GM18870 (cell line): ENCODE measurements at regions not wholly inside any gene's neighbourhood (a gene's known extent, or its start where the extent isn't known, plus 50 kb on each side); places are given as distances from the start of the nearest gene placed in this dataset.
"Not testable (repeated sequence)": the region's sequence is repeated elsewhere in the genome, so short reads cannot be mapped to it uniquely, and the experiment has no call there.

Experiments
- ATAC-seq: cut with Tn5 transposase; IDR thresholded peaks from one replicate; pipeline ENCODE4 v1.9.1; 2021; ENCODE audit warnings: moderate library complexity; ENCODE audit not compliant: unreplicated experiment

DNA sequence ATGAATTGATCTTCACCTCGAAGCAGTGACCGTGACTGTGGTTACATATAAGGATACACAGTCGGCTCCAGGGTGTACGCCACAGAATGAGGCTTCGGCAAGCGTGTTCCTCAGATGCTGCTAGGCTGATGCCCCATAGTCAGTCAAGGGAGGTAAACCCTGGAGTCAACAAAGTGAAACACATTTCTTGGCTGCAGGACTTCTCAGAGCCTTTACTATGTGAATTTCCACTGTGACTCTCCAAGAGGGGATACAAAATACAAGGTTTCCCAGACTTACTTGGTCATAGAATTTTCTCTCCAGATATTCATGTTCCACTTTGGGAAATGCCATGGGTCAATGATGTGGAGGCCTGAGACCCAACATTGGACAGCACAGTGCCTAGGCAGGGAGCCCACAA, 260.6 kb downstream of the BCL11B start:
- no peak for ATAC-seq

DNA sequence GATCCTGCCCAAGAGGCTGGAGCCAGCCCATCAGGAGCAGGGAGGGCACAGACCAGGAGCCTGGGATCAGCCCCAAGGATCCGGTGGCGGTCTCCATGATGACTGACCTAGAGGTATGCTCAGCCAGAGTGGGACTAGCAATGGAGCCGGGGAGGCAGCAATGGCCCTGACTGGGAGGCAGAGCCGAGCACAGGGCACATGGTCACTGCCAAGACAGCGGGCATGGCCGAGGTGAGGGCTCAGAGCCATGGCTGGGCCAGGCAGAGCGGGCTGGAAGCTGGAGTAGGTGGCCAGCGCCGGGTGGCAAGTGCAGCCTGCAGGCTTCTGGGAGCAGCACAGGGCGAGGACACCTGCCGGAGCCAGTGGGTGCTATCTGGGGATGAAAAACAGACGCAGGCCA, 259.3 kb downstream of the BCL11B start:
- ATAC-seq: no peak

DNA sequence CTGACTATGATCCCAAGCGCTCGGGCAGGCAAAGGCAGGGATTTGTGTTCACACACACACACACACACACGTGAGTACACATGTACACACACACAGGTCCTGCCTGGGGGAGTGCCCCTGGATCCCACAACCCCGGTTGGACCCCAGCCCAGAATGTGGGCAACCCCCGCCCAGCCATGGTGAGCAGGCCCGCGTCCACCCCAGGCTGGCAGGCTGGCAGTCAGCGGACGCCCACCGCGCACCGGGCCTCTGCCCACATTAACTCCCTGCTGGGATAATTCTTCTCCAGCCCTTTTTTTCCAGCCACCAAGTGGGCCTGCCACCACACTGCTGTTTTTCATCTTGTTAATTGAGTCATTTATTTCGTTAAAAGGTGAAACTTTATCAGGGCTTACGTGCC, 256.2 kb downstream of the BCL11B start:
- no peak for ATAC-seq

- ATAC-seq: no peak
Observed at GRCh38 chr14:99023371-99023770, 248.6 kb downstream of the BCL11B start.

GRCh38 chr14:99024926-99025325, 247.1 kb downstream of the BCL11B start:
- ATAC-seq: no peak

GRCh38 chr14:99025418-99025817, 246.6 kb downstream of the BCL11B start:
- ATAC-seq: no peak

GRCh38 chr14:99026471-99026870, 245.5 kb downstream of the BCL11B start:
- no peak for ATAC-seq

GRCh38 chr14:99028041-99028440, 244.0 kb downstream of the BCL11B start:
- no peak for ATAC-seq

- no peak for ATAC-seq
Observed at GRCh38 chr14:99028521-99028920, 243.5 kb downstream of the BCL11B start.

GRCh38 chr14:99029145-99029915, 242.7 kb downstream of the BCL11B start:
- ATAC-seq: no peak

DNA sequence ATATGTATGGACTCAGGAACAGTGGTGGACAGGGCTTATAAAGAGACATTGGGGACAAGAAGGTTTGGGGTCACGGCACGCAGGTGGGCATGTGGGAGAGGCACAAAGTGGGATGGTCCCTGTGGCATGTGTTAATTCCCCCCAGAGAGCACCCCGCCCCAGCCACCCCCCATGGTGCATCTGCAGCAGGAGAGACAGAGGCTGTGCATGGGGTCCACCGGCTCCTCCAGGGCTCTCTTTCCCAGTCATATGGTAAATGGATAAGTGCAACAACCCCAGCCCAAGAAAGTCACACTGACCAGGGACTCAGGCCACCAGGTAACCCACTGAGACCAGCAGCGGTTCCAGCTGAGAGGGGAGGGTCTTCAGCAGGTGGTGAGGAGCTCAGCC, 242.1 kb downstream of the BCL11B start:
- no peak for ATAC-seq

DNA sequence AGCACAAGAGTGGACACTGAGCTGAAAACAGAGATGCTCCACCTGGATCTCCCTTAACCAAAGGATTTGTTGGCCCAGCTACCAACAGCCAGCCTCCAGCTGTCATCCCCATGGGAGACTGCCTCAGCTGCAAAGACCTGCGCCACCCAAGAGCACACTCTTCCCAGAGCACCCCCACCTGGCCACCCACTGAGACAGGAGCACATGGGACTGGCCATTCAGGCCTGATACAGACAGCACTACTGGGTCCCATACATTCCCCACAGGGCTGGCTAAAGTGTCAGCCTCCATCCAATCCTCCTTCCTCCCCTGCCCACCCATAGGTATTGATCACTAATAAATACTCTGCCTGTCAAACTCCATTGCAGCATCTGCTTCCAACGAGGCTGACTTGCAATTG, 241.5 kb downstream of the BCL11B start:
- no peak for ATAC-seq

DNA sequence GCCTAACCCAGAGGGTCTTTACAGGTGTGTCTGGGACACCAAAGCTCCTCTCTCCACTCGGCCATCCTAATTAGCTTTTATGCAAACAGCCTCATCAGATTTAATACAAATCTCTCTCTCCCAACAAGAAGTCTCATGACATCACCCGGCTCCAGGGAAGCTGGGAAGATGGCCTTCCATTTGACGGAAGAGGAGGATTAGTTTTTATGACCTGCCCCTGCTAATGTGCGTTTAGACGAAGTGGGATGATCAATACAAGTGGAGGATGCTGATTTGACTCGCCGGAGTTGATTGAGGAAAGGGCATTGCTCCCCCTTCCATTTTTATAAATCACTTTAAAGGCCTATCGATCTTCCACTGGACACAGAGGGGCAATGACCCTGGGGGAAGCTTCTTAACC, 239.2 kb downstream of the BCL11B start:
- ATAC-seq: no peak

GRCh38 chr14:99033951-99034350, 238.0 kb downstream of the BCL11B start:
- ATAC-seq: no peak

GRCh38 chr14:99034711-99035171, 237.3 kb downstream of the BCL11B start:
- no peak for ATAC-seq

- no peak for ATAC-seq
Observed at GRCh38 chr14:99035268-99035667, 236.7 kb downstream of the BCL11B start.

DNA sequence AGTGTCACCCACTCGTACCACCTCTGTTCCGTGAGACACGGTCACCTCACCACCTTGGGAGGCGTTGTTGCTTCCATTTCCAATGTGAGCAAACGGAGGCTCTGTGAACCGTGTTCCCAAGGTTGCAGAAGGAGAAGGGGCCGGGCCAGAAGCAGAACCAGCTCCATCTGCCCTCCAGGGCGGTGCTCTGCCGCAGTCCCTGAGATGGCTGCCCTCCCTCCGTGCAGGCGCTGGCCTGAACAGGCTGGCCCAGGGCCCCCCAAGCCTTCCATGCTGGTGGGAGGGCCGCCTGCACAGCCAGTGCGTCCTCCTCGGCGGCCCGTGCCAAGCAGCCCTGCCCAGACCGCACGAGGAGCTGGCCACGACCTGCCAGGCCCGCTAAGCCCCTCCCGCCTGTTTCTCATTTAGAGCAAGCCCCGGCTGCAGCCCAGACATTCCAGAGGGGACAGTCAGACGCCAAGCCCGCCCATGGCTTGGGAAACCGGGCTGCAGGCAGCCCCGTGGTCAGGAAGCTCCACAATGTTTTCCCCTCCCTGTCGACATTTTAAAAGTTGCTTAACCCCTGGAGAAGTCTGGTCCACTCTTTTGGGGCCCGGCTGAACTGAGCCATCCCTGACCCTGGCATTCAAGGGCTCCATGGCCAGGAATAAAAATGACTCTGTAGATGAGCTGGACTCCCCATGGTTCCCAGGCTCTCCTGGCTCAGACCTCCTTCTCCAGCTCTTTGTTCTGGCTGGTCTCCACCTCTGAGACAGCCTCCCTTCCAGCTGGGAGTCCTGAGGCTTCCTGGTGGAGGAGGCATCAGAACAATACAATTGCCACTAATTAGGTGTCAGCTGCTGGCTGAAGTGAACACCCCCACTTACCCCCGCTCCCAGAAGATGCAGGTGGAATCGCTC, 236.0 kb downstream of the BCL11B start:
- ATAC-seq: no peak

DNA sequence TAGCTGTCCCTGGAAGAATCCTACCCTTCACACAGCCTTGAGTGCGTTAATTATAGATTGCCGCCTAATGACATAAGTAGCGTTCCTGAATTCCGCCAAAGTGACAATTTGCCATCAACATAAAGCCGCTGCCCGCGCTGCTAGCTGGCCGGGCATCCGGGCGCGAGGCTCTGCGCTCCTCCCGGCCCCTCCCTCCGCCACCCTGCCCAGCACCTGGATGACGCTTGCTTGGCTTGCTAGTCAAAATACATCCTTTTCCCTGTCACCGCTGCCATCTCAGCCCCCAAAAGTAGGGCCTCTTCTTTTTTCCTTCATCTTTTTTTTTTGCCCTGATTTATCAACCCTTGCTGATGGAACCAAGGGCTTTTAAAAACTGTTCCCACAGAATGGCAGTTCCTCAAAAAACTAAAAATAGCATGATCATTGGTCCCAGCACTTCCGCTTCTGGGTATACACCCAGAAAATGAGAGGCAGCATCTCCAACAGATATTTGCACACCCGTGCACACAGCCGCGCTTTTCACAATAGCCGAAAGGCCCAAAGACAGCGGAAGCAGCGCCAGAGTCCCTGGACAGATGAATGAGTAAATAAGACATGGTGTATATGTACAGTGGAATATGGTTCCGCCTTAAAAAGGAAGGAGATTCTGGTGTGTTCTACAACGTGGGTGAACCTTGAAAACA, 235.2 kb downstream of the BCL11B start:
- no peak for ATAC-seq

DNA sequence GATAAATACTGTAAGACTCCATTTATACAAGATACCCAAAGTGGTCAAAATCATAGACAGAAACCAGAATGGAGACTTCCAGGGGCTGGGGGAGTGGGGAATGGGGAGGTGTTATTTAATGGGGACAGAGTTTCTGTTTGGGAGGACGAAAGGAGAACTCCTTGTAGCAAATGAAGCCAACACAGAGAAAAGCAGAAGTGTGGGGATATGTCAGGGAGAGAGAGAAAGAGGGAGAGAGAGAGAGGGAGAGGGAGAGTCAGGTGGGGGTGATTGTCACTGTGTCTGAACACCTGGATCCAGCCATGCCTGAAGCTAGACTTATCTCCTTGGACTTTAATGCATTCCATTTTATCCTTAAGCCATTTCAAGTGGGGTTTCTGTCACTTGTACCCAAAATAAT, 234.7 kb downstream of the BCL11B start:
- ATAC-seq: not testable (repeated sequence)

DNA sequence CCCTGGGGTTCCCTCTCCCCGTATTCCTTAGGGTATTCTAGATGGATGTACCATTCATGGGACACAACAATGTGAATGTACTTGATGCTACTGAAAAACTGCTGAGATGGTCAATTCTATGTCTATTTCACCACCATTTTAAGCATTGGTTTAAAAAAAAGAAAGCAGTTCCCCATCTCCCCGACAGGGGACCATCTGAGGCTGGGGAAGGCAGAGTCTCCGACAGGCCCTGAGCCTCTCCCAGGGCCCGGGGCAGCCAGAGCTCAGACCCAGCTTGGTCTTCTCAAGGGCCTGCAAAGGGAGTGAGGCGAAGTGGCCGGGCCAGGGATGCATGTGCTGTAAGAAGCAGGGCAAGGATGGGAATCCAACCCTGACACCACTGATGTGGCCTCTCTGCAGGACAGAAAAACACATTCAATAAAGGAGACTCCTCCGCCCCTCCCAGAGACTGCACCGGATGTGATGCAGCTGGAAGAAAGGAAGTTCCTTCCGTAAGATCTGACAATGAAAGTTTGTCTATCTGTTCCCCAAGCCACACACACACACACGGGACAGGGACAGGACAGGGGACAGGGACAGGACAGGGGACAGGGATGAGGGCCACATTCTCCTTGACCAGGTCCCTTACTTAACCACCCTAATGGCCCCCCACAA, 234.1 kb downstream of the BCL11B start:
- no peak for ATAC-seq

DNA sequence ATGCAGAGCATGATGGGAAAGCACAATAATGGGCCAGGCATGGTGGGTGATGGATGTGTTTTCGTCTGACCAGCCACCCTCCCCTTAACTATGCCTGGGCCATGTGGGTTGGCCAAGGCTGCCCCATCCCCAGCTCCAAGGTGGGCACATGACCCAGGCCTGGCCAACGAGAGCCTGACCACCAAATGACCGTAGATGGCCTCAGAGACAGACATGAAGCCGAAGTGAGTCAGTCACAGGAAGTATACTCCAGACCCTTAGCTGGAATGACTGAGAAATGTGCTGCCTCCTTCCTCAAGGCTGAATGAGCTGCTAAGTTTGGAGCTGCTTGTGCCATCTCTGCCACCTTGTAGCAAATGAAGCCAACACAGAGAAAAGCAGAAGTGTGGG, 233.6 kb downstream of the BCL11B start:
- ATAC-seq: no peak
